IMR-90 (cell line): ENCODE measurements at regions not wholly inside any gene's neighbourhood (a gene's known extent, or its start where the extent isn't known, plus 50 kb on each side); places are given as distances from the start of the nearest gene placed in this dataset.

Experiments used
- ATAC-seq: fragments of 200-7000 bp; cut with Tn5 transposase; 2 replicates; pipeline ENCODE4 v1.9.1; 2020; ENCODE audit warnings: low read depth, mild to moderate bottlenecking, moderate library complexity
- BruUV-seq: library from RNA; stranded (reverse); fragments of 400-500 nt; replicated peaks from 2 replicates; lab custom pipeline; 2021; lab: Mats Ljungman, UMichigan
- CTCF ChIA-PET: fragments of 300-600 bp; formaldehyde crosslinking; extraction: SDS; loops from one replicate; lab custom pipeline; 2021; ENCODE audit warnings: antibody characterized with exemption; lab: Yijun Ruan, JAX
- POLR2A ChIA-PET: fragments of 300-600 bp; sonication (Branson Sonifier 250); formaldehyde crosslinking; loops from one replicate; lab custom pipeline; 2022; ENCODE audit warnings: antibody characterized with exemption; ENCODE audit not compliant: unreplicated experiment; lab: Charles Lee
- DNase-seq: peaks from one replicate; pipeline ENCODE4 v3.0.0; 2013
- H2AFZ ChIP-seq: replicated peaks from 2 replicates; pipeline ENCODE3; 2013; ENCODE audit warnings: low read length, mild to moderate bottlenecking; ENCODE audit not compliant: poor library complexity
- H2AK5ac ChIP-seq: 2 replicates; pipeline ENCODE4 v1.6.1; 2013; ENCODE audit warnings: low read depth, low read length, inconsistent platforms
- H2AK9ac ChIP-seq: replicated peaks from 2 replicates; pipeline ENCODE3; 2013; ENCODE audit warnings: mild to moderate bottlenecking, low read depth, low read length, moderate library complexity; ENCODE audit not compliant: poor library complexity
- H2BK120ac ChIP-seq: 2 replicates; pipeline ENCODE4 v1.6.1; 2013; ENCODE audit warnings: low read depth, low read length, inconsistent platforms
- H2BK15ac ChIP-seq: 3 replicates; pipeline ENCODE4 v1.6.1; 2013; ENCODE audit warnings: low read depth, low read length, inconsistent platforms
- H2BK20ac ChIP-seq: 2 replicates; pipeline ENCODE4 v1.6.1; 2013; ENCODE audit warnings: low read depth, mild to moderate bottlenecking, inconsistent platforms, low read length, moderate library complexity
- H2BK5ac ChIP-seq: 2 replicates; pipeline ENCODE4 v1.6.1; 2013; ENCODE audit warnings: mild to moderate bottlenecking, low read depth, low read length, inconsistent platforms; ENCODE audit not compliant: poor library complexity, severe bottlenecking
- H3K14ac ChIP-seq: replicated peaks from 2 replicates; pipeline ENCODE4 v1.6.1; 2013; ENCODE audit warnings: low read depth, low read length, inconsistent platforms
- H3K18ac ChIP-seq: 2 replicates; pipeline ENCODE4 v1.6.1; 2013; ENCODE audit warnings: low read depth, low read length, control low read depth
- H3K23ac ChIP-seq: 2 replicates; pipeline ENCODE4 v1.6.1; 2013; ENCODE audit warnings: low read depth, low read length, inconsistent platforms
- H3K27ac ChIP-seq: 2 replicates; pipeline ENCODE4 v1.5.1; 2013; ENCODE audit warnings: mild to moderate bottlenecking, control low read depth, low read length; ENCODE audit not compliant: insufficient read depth
- H3K27me3 ChIP-seq: 2 replicates; pipeline ENCODE4 v1.6.1; 2013; ENCODE audit warnings: low read length; ENCODE audit not compliant: control insufficient read depth, insufficient read depth
- H3K36me3 ChIP-seq: 2 replicates; pipeline ENCODE4 v1.6.1; 2013; ENCODE audit warnings: low read length, mixed read lengths; ENCODE audit not compliant: control insufficient read depth, insufficient read depth
- H3K4ac ChIP-seq: 2 replicates; pipeline ENCODE4 v1.6.1; 2013; ENCODE audit warnings: low read depth, low read length, inconsistent platforms
- H3K4me1 ChIP-seq: 2 replicates; pipeline ENCODE4 v1.6.1; 2013; ENCODE audit warnings: low read length, mixed read lengths; ENCODE audit not compliant: control insufficient read depth, insufficient read depth
- H3K4me2 ChIP-seq: 2 replicates; pipeline ENCODE4 v1.6.1; 2013; ENCODE audit warnings: low read depth, mild to moderate bottlenecking, control low read depth, low read length, moderate library complexity
- H3K4me3 ChIP-seq: 2 replicates; pipeline ENCODE4 v1.5.1; 2013; ENCODE audit warnings: low read depth, mild to moderate bottlenecking, control low read depth, low read length, moderate library complexity; ENCODE audit not compliant: insufficient read depth
- H3K56ac ChIP-seq: 2 replicates; pipeline ENCODE4 v1.6.1; 2013; ENCODE audit warnings: low read length, inconsistent platforms; ENCODE audit not compliant: insufficient read depth; ENCODE audit errors: extremely low read depth
- H3K79me1 ChIP-seq, 2 experiments: 2 replicates each; pipeline ENCODE4 v1.6.1; 2013; ENCODE audit warnings: low read length in 2 of 2, inconsistent platforms in 1 of 2, low read depth in 1 of 2
- H3K9ac ChIP-seq: 2 replicates; pipeline ENCODE4 v1.6.1; 2013; ENCODE audit warnings: low read depth, low read length, control low read depth
- H3K9me1 ChIP-seq: 2 replicates; pipeline ENCODE4 v1.6.1; 2013; ENCODE audit warnings: low read length, inconsistent platforms; ENCODE audit not compliant: insufficient read depth
- H3K9me3 ChIP-seq: 2 replicates; pipeline ENCODE4 v1.6.1; 2013; ENCODE audit warnings: low read length; ENCODE audit not compliant: control insufficient read depth, insufficient read depth
- H4K20me1 ChIP-seq: 2 replicates; pipeline ENCODE4 v1.6.1; 2013; ENCODE audit warnings: low read length, inconsistent platforms; ENCODE audit not compliant: insufficient read depth
- H4K5ac ChIP-seq: 2 replicates; pipeline ENCODE4 v1.6.1; 2013; ENCODE audit warnings: mild to moderate bottlenecking, low read depth, low read length, control low read depth
- H4K8ac ChIP-seq, 2 experiments: 2 replicates each; pipeline ENCODE4 v1.6.1; 2013; ENCODE audit warnings: low read depth in 2 of 2, low read length in 2 of 2, control low read depth in 1 of 2, inconsistent platforms in 1 of 2
- H4K91ac ChIP-seq: 2 replicates; pipeline ENCODE4 v1.6.1; 2013; ENCODE audit warnings: low read depth, low read length, inconsistent platforms; ENCODE audit not compliant: insufficient read depth
- BHLHE40 ChIP-seq: fragments of 150-350 bp; IDR thresholded peaks from 2 replicates; pipeline ENCODE4 v1.6.1; 2016; ENCODE audit warnings: mild to moderate bottlenecking, low read depth, low read length
- CEBPB ChIP-seq: IDR thresholded peaks from 2 replicates; pipeline ENCODE4 v1.6.1; 2012; ENCODE audit warnings: low read depth, low read length, improper control_type of control experiment
- CHD1 ChIP-seq: IDR thresholded peaks from 2 replicates; pipeline ENCODE4 v1.6.1; 2012; ENCODE audit warnings: low read depth, low read length, improper control_type of control experiment
- CTCF ChIP-seq: conservative IDR thresholded peaks from 2 replicates; pipeline ENCODE4 v1.5.1; 2012; ENCODE audit warnings: mild to moderate bottlenecking, low read depth, low read length, improper control_type of control experiment
- ELK1 ChIP-seq: fragments of 150-350 bp; IDR thresholded peaks from 2 replicates; pipeline ENCODE4 v1.6.1; 2016; ENCODE audit warnings: low read depth, mild to moderate bottlenecking, low read length, moderate library complexity, borderline replicate concordance
- FOS ChIP-seq: fragments of 150-350 bp; IDR thresholded peaks from 2 replicates; pipeline ENCODE4 v1.6.1; 2016; ENCODE audit warnings: low read depth, low read length
- MAFK ChIP-seq: IDR thresholded peaks from 2 replicates; pipeline ENCODE4 v1.6.1; 2012; ENCODE audit warnings: low read depth, low read length, improper control_type of control experiment
- MAZ ChIP-seq: IDR thresholded peaks from 2 replicates; pipeline ENCODE4 v1.6.1; 2012; ENCODE audit warnings: low read depth, mild to moderate bottlenecking, low read length, improper control_type of control experiment, moderate library complexity, borderline replicate concordance
- MXI1 ChIP-seq: IDR thresholded peaks from 2 replicates; pipeline ENCODE4 v1.6.1; 2012; ENCODE audit warnings: low read depth, mild to moderate bottlenecking, low read length, moderate library complexity, borderline replicate concordance
- NFE2L2 ChIP-seq: fragments of 150-350 bp; IDR thresholded peaks from 2 replicates; pipeline ENCODE4 v1.6.1; 2016; ENCODE audit warnings: low read depth, mild to moderate bottlenecking, low read length
- POLR2A ChIP-seq: IDR thresholded peaks from 2 replicates; pipeline ENCODE4 v1.6.1; 2012; ENCODE audit warnings: mild to moderate bottlenecking, low read depth, low read length
- RAD21 ChIP-seq: IDR thresholded peaks from 2 replicates; pipeline ENCODE4 v1.6.1; 2012; ENCODE audit warnings: low read length, improper control_type of control experiment
- RCOR1 ChIP-seq: IDR thresholded peaks from 2 replicates; pipeline ENCODE4 v1.6.1; 2012; ENCODE audit warnings: mild to moderate bottlenecking, low read length, improper control_type of control experiment; ENCODE audit not compliant: insufficient replicate concordance
- RFX5 ChIP-seq: IDR thresholded peaks from 2 replicates; pipeline ENCODE4 v1.8.0; 2012; ENCODE audit warnings: low read depth, mild to moderate bottlenecking, low read length, moderate library complexity
- SMC3 ChIP-seq: fragments of 150-350 bp; IDR thresholded peaks from 2 replicates; pipeline ENCODE4 v1.6.1; 2016; ENCODE audit warnings: low read depth, mild to moderate bottlenecking, antibody characterized with exemption, low read length, moderate library complexity
- dilution Hi-C: fragments of 300-500 bp; cut with HindIII; formaldehyde crosslinking; loops from one replicate; pipeline ENCODE4 v1.14.3; 2018; ENCODE audit warnings: low sequenced_read_pairs; ENCODE audit not compliant: unreplicated experiment
- in situ Hi-C: fragments of 300-500 bp; cut with MboI; formaldehyde crosslinking; loops from 3 replicates; pipeline ENCODE4 v1.14.3; 2019; ENCODE audit warnings: low sequenced_read_pairs, inconsistent platforms, mixed read lengths
- intact Hi-C: fragments of 100-400 bp; cut with micrococcal nuclease; formaldehyde crosslinking; loops from 2 replicates; pipeline ENCODE4 v1.10.0; 2022
- TF ChIP-seq, protein P1 (sequence below): fragments of 150-350 bp; IDR thresholded peaks from 2 replicates; pipeline ENCODE4 v1.6.1; 2017; ENCODE audit warnings: mild to moderate bottlenecking, antibody characterized with exemption, low read length, low read depth

GRCh38 chr17:12312692-12313091 lies 292.0 kb downstream of the MAP2K4 start:
- Histone ChIP-seq H3K27ac (no peak overlapping the region), H3K4me3 (no peak overlapping the region), H3K36me3 (no peaks in the 10 kb centered on the region), H3K9me1 (peaks cover 3% of the 10 kb centered on the region), H3K18ac (no peak overlapping the region), H3K9me3 (no peaks in the 10 kb centered on the region; the same call in 1 of the 2 replicates), H4K20me1 (no peaks in the 10 kb centered on the region), H3K4ac (no peak overlapping the region), H3K14ac (no peak overlapping the region), H2AK9ac (no peak overlapping the region), H3K27me3 (no peaks in the 10 kb centered on the region), H3K79me1 (no peaks in the 10 kb centered on the region), H2AK5ac (no peak overlapping the region), H4K5ac (no peak overlapping the region), H3K23ac (no peak overlapping the region), H2BK20ac (no peak overlapping the region), H2AFZ (no peak overlapping the region), H2BK120ac (no peak overlapping the region), H4K91ac (no peak overlapping the region), H3K56ac (no peak overlapping the region), H3K4me1 (peaks cover 4% of the 10 kb centered on the region; the same call in 1 of the 2 replicates), H4K8ac (no peak overlapping the region), H2BK15ac (no peak overlapping the region), H3K4me2 (no peak overlapping the region), H3K9ac (no peak overlapping the region), H2BK5ac (no peak overlapping the region)
- CTCF ChIA-PET: no interaction called here
- no peak for TF ChIP-seq RFX5
- no peak for TF ChIP-seq MAFK
- TF ChIP-seq, protein P1, sequence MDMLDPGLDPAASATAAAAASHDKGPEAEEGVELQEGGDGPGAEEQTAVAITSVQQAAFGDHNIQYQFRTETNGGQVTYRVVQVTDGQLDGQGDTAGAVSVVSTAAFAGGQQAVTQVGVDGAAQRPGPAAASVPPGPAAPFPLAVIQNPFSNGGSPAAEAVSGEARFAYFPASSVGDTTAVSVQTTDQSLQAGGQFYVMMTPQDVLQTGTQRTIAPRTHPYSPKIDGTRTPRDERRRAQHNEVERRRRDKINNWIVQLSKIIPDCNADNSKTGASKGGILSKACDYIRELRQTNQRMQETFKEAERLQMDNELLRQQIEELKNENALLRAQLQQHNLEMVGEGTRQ: no peak
- TF ChIP-seq CHD1: no peak
- TF ChIP-seq RCOR1: no peak
- no peak for TF ChIP-seq MAZ
- TF ChIP-seq SMC3: no peak
- no peak for TF ChIP-seq MXI1
- no peak for TF ChIP-seq POLR2A
- TF ChIP-seq CEBPB: no peak
- no peak for TF ChIP-seq FOS
- no peak for TF ChIP-seq BHLHE40
- no peak for TF ChIP-seq CTCF
- no peak for TF ChIP-seq ELK1
- no peak for TF ChIP-seq RAD21
- no peak for TF ChIP-seq NFE2L2
- DNase-seq: no peak
- no peak for ATAC-seq
- in situ Hi-C loops (no loop called here), dilution Hi-C loops (no loop called here), intact Hi-C loops (no loop called here)
- POLR2A ChIA-PET: no interaction called here
- BruUV-seq: no TSS peak
